H1 (cell line): ENCODE measurements at regions not wholly inside any gene's neighbourhood (a gene's known extent, or its start where the extent isn't known, plus 50 kb on each side); places are given as distances from the start of the nearest gene placed in this dataset.

Source experiments
- CTCF ChIA-PET: fragments of 300-600 bp; sonication (Branson Sonifier 250); formaldehyde crosslinking; loops from one replicate; lab custom pipeline; 2021; ENCODE audit not compliant: partially characterized antibody; lab: Charles Lee
- POLR2A ChIA-PET: fragments of 300-600 bp; sonication (Branson Sonifier 250); formaldehyde crosslinking; loops from one replicate; lab custom pipeline; 2021; ENCODE audit warnings: inconsistent platforms; ENCODE audit not compliant: partially characterized antibody; lab: Charles Lee
- DNase-seq, 2 experiments: peaks; one replicate each; pipeline versions ENCODE4 v3.0.0 to v3.0.0-alpha.2; 2010 to 2022; ENCODE audit warnings: low spot score in 2 of 2, low read depth in 1 of 2, mixed read lengths in 1 of 2
- FAIRE-seq: peaks from 2 replicates; lab custom pipeline; 2011; peaks lifted over from hg19 to GRCh38; lab: Jason Lieb, UNC
- H2AFZ ChIP-seq: 2 replicates; pipeline ENCODE4 v1.8.1; 2012; ENCODE audit warnings: low read length, inconsistent platforms
- H2AK5ac ChIP-seq: 2 replicates; pipeline ENCODE4 v1.6.1; 2013; ENCODE audit warnings: low read depth, low read length
- H2BK120ac ChIP-seq: replicated peaks from 2 replicates; pipeline ENCODE3; 2013; ENCODE audit warnings: low read depth, low read length, inconsistent platforms
- H2BK12ac ChIP-seq: 2 replicates; pipeline ENCODE4 v1.6.1; 2013; ENCODE audit warnings: low read depth, low read length
- H2BK15ac ChIP-seq: 2 replicates; pipeline ENCODE4 v1.6.1; 2013; ENCODE audit warnings: low read length
- H2BK20ac ChIP-seq: 2 replicates; pipeline ENCODE4 v1.6.1; 2013; ENCODE audit warnings: low read length
- H2BK5ac ChIP-seq: 2 replicates; pipeline ENCODE4 v1.6.1; 2013; ENCODE audit warnings: low read depth, low read length
- H3K14ac ChIP-seq: 2 replicates; pipeline ENCODE4 v1.6.1; 2013; ENCODE audit warnings: inconsistent platforms; ENCODE audit not compliant: insufficient read length
- H3K18ac ChIP-seq: 2 replicates; pipeline ENCODE4 v1.6.1; 2013; ENCODE audit warnings: low read length; ENCODE audit errors: extremely low read depth
- H3K23ac ChIP-seq: 2 replicates; pipeline ENCODE4 v1.6.1; 2013; ENCODE audit warnings: inconsistent platforms; ENCODE audit not compliant: insufficient read length
- H3K23me2 ChIP-seq: 2 replicates; pipeline ENCODE4 v1.6.1; 2013; ENCODE audit warnings: low read depth, low read length
- H3K27ac ChIP-seq: 2 replicates; pipeline ENCODE4 v1.6.1; 2011; ENCODE audit warnings: low read depth, low read length, inconsistent platforms
- H3K27me3 ChIP-seq, 4 experiments: replicated peaks in 1 of 4; 1 replicate in 1 of 4; 2 replicates in 3 of 4; pipeline versions ENCODE4 v1.6.1 to v1.8.1; 2011 to 2013; ENCODE audit warnings: low read length in 3 of 4, mild to moderate bottlenecking in 3 of 4, inconsistent platforms in 2 of 4, mixed read lengths in 2 of 4, moderate library complexity in 1 of 4; ENCODE audit not compliant: control insufficient read depth in 3 of 4, insufficient read depth in 3 of 4; ENCODE audit errors: extremely low read depth in 1 of 4
- H3K36me3 ChIP-seq, 4 experiments: 2 replicates each; pipeline versions ENCODE4 v1.6.1 to v1.8.1; 2011 to 2013; ENCODE audit warnings: mild to moderate bottlenecking in 4 of 4, low read length in 3 of 4, moderate library complexity in 2 of 4, control low read depth in 1 of 4, inconsistent platforms in 1 of 4; ENCODE audit not compliant: insufficient read depth in 4 of 4, control insufficient read depth in 2 of 4
- H3K4ac ChIP-seq: replicated peaks from 2 replicates; pipeline ENCODE3; 2013; ENCODE audit warnings: low read length, low read depth, mixed read lengths, inconsistent platforms; ENCODE audit not compliant: insufficient read length
- H3K4me1 ChIP-seq, 4 experiments: replicated peaks in 1 of 4; 1 replicate in 1 of 4; 2 replicates in 3 of 4; pipeline versions ENCODE4 v1.6.1 to v1.8.1; 2011 to 2013; ENCODE audit warnings: low read length in 3 of 4, inconsistent platforms in 2 of 4, mixed read lengths in 1 of 4; ENCODE audit not compliant: insufficient read depth in 4 of 4, control insufficient read depth in 3 of 4
- H3K4me2 ChIP-seq, 2 experiments: 2 replicates each; pipeline versions ENCODE4 v1.6.1 to v1.8.1; 2011 to 2013; ENCODE audit warnings: low read depth in 2 of 2, low read length in 2 of 2, control low read depth in 1 of 2, inconsistent platforms in 1 of 2, mild to moderate bottlenecking in 1 of 2; ENCODE audit not compliant: insufficient read depth in 1 of 2
- H3K4me3 ChIP-seq, 4 experiments: fragments of 200-600, 300-600 bp in 1 of 4; sonication (generic), shearing (Covaris generic), sonication (Bioruptor Twin) in 1 of 4; 2 replicates each; pipeline versions ENCODE4 v1.5.1 to v1.8.1; 2011 to 2016; ENCODE audit warnings: low read length in 4 of 4, low read depth in 3 of 4, control low read depth in 2 of 4, inconsistent platforms in 2 of 4, mild to moderate bottlenecking in 2 of 4, mixed read lengths in 1 of 4, moderate library complexity in 1 of 4; ENCODE audit not compliant: insufficient read depth in 2 of 4; ENCODE audit errors: extremely low read depth in 1 of 4
- H3K56ac ChIP-seq: replicated peaks from 2 replicates; pipeline ENCODE3; 2013; ENCODE audit warnings: low read depth, mild to moderate bottlenecking, mixed read lengths, low read length, inconsistent platforms; ENCODE audit not compliant: insufficient read length
- H3K79me1 ChIP-seq: 2 replicates; pipeline ENCODE4 v1.6.1; 2013; ENCODE audit warnings: low read depth, low read length, control low read depth
- H3K79me2 ChIP-seq, 2 experiments: 2 replicates each; pipeline versions ENCODE4 v1.6.1 to v1.8.1; 2012 to 2013; ENCODE audit warnings: low read length in 2 of 2, mild to moderate bottlenecking in 2 of 2, inconsistent platforms in 1 of 2; ENCODE audit not compliant: insufficient read depth in 2 of 2, control insufficient read depth in 1 of 2
- H3K9ac ChIP-seq, 4 experiments: replicated peaks in 1 of 4; 1 replicate in 1 of 4; 2 replicates in 3 of 4; pipeline versions ENCODE4 v1.6.1 to v1.8.1; 2011 to 2013; ENCODE audit warnings: low read depth in 3 of 4, low read length in 3 of 4, control low read depth in 2 of 4, mild to moderate bottlenecking in 2 of 4, moderate library complexity in 2 of 4, inconsistent platforms in 1 of 4; ENCODE audit errors: extremely low read depth in 1 of 4
- H3K9me3 ChIP-seq, 2 experiments: 2 replicates each; pipeline versions ENCODE4 v1.6.1 to v1.8.1; 2012 to 2013; ENCODE audit warnings: mild to moderate bottlenecking in 2 of 2, moderate library complexity in 2 of 2, control low read depth in 1 of 2, inconsistent platforms in 1 of 2, low read depth in 1 of 2, low read length in 1 of 2, mixed read lengths in 1 of 2; ENCODE audit not compliant: insufficient read depth in 2 of 2
- H4K20me1 ChIP-seq, 2 experiments: replicated peaks in 1 of 2; 2 replicates each; pipeline versions ENCODE3 to v1.8.1; 2011 to 2013; ENCODE audit warnings: inconsistent platforms in 2 of 2, low read length in 2 of 2, mild to moderate bottlenecking in 1 of 2; ENCODE audit not compliant: insufficient read depth in 2 of 2, control insufficient read depth in 1 of 2
- H4K5ac ChIP-seq: 2 replicates; pipeline ENCODE4 v1.6.1; 2013; ENCODE audit warnings: low read length, low read depth, mixed read lengths, inconsistent platforms; ENCODE audit not compliant: insufficient read length
- H4K8ac ChIP-seq: 2 replicates; pipeline ENCODE4 v1.8.0; 2013; ENCODE audit warnings: mild to moderate bottlenecking, moderate library complexity, low read length, inconsistent platforms; ENCODE audit not compliant: insufficient read depth; ENCODE audit errors: extremely low read depth
- H4K91ac ChIP-seq: replicated peaks from 2 replicates; pipeline ENCODE3; 2013; ENCODE audit warnings: low read length, mixed read lengths, inconsistent platforms; ENCODE audit not compliant: insufficient read length
- CBX5 ChIP-seq: fragments of 300-800, 300-1000 bp; sonication (generic); IDR thresholded peaks from 2 replicates; pipeline ENCODE4 v1.7.1; 2016; ENCODE audit warnings: antibody characterized with exemption, low read length, low read depth
- CEBPB ChIP-seq: IDR thresholded peaks from 2 replicates; pipeline ENCODE4 v1.6.1; 2012; ENCODE audit warnings: low read depth, low read length
- CHD1 ChIP-seq: IDR thresholded peaks from 2 replicates; pipeline ENCODE4 v1.6.1; 2012; ENCODE audit warnings: low read depth, low read length, improper control_type of control experiment
- HDAC6 ChIP-seq: IDR thresholded peaks from one replicate; pipeline ENCODE4 v1.7.1; 2012; ENCODE audit warnings: low read depth, mild to moderate bottlenecking, inconsistent platforms, low read length, moderate library complexity
- JUN ChIP-seq: IDR thresholded peaks from 2 replicates; pipeline ENCODE4 v1.6.1; 2011; ENCODE audit warnings: low read depth, mild to moderate bottlenecking, improper control_type of control experiment, low read length
- JUND ChIP-seq: IDR thresholded peaks from 2 replicates; pipeline ENCODE4 v1.6.1; 2011; ENCODE audit warnings: mild to moderate bottlenecking, improper control_type of control experiment, low read length
- SAP30 ChIP-seq: fragments of 300-600 bp; sonication (generic); IDR thresholded peaks from 2 replicates; pipeline ENCODE4 v1.7.1; 2012; ENCODE audit warnings: low read length, moderate library complexity, mild to moderate bottlenecking, inconsistent platforms; ENCODE audit not compliant: insufficient read depth, insufficient replicate concordance
- SUZ12 ChIP-seq: fragments of 200-600 bp; sonication (generic); IDR thresholded peaks from 2 replicates; pipeline ENCODE4 v1.6.1; 2012; ENCODE audit warnings: mild to moderate bottlenecking, inconsistent platforms, low read length, moderate library complexity, mixed read lengths
- WGBS, 2 experiments: shearing (Covaris generic) in 1 of 2; methylation state at CpG; one replicate each; pipeline versions ENCODE4 v1.1.6 to v1.1.7; 2013 to 2015; ENCODE audit warnings: low lambda C conversion rate in 2 of 2, mixed read lengths in 2 of 2, inconsistent platforms in 1 of 2, low coverage in 1 of 2, missing lambda C conversion rate in 1 of 2; ENCODE audit not compliant: insufficient replicate concordance in 2 of 2, insufficient coverage in 1 of 2, insufficient read length in 1 of 2; ENCODE audit errors: extremely low coverage in 1 of 2, missing lambda C conversion rate in 1 of 2; 5-methylcytosine and 5-hydroxymethylcytosine counted together
- TF ChIP-seq, protein P1 (sequence below): IDR thresholded peaks from 2 replicates; pipeline ENCODE4 v1.6.1; 2011; ENCODE audit warnings: low read length, improper control_type of control experiment
- TF ChIP-seq, protein P2 (sequence below): IDR thresholded peaks from 2 replicates; pipeline ENCODE4 v1.6.1; 2012; ENCODE audit warnings: low read length, inconsistent platforms

DNA sequence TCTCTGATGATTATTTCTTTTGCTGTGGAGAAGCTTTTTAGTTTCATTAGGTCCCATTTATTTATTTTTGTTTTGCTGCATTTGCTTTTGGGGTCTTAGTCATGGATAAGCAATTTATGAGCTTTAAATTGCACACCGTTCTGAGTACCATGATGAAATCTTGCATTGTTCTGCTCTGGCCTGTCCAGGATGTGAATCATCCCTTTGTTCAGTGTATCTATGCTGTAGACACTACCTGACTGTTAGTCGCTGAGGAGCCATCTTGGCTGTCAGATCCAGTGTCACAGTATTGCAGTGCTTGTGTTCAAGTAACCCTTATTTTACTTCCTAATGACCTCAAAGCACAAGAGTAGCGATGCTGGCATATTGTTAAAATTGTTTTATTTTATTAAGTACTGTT lies 218.0 kb upstream of the CNTNAP4 start:
- Histone ChIP-seq H3K4me2 (no peak overlapping the region), H3K23me2 (no peaks in the 10 kb centered on the region), H3K4me1 (no peaks in the 10 kb centered on the region), H2BK15ac (no peak overlapping the region), H3K36me3 (no peaks in the 10 kb centered on the region), H3K9ac (no peak overlapping the region), H4K20me1 (no peaks in the 10 kb centered on the region), H4K91ac (no peak overlapping the region), H4K5ac (no peak overlapping the region), H2BK5ac (no peak overlapping the region), H3K79me1 (no peaks in the 10 kb centered on the region), H3K56ac (no peak overlapping the region), H3K27ac (no peak overlapping the region), H3K23ac (no peak overlapping the region), H2BK120ac (no peak overlapping the region), H3K14ac (no peak overlapping the region), H3K4ac (no peak overlapping the region), H3K27me3 (peaks cover 0 to 1% (median 0%) of the 10 kb centered on the region in 4 experiments; a peak in 1 of 7 replicates), H3K18ac (no peak overlapping the region), H2AFZ (no peak overlapping the region), H3K9me3 (no peaks in the 10 kb centered on the region), H3K4me3 (no peak overlapping the region), H4K8ac (no peak overlapping the region), H2AK5ac (no peak overlapping the region), H2BK12ac (no peak overlapping the region), H2BK20ac (no peak overlapping the region), H3K79me2 (no peaks in the 10 kb centered on the region)
- WGBS, 2 experiments, result 90% methylated on average over 3 of the region's 3 CpGs; no CpG with 5 or more reads in 1 of the 2 experiments
- DNase-seq, result no peak
- FAIRE-seq, result no peak
- ChIA-PET CTCF (interaction anchor here (1.1 kb wide), 1 partner anchor 13 kb away, joined by 3 read pairs; no protein-coding TSS in a partner anchor), POLR2A (no interaction called here)
- TF ChIP-seq HDAC6, result no peak
- no peak for TF ChIP-seq CHD1
- no peak for TF ChIP-seq SUZ12
- TF ChIP-seq SAP30, result no peak
- TF ChIP-seq, protein P1, sequence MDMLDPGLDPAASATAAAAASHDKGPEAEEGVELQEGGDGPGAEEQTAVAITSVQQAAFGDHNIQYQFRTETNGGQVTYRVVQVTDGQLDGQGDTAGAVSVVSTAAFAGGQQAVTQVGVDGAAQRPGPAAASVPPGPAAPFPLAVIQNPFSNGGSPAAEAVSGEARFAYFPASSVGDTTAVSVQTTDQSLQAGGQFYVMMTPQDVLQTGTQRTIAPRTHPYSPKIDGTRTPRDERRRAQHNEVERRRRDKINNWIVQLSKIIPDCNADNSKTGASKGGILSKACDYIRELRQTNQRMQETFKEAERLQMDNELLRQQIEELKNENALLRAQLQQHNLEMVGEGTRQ, result no peak
- no peak for TF ChIP-seq CEBPB
- TF ChIP-seq JUND, result no peak
- no peak for TF ChIP-seq CBX5
- TF ChIP-seq JUN, result no peak
- TF ChIP-seq, protein P2, sequence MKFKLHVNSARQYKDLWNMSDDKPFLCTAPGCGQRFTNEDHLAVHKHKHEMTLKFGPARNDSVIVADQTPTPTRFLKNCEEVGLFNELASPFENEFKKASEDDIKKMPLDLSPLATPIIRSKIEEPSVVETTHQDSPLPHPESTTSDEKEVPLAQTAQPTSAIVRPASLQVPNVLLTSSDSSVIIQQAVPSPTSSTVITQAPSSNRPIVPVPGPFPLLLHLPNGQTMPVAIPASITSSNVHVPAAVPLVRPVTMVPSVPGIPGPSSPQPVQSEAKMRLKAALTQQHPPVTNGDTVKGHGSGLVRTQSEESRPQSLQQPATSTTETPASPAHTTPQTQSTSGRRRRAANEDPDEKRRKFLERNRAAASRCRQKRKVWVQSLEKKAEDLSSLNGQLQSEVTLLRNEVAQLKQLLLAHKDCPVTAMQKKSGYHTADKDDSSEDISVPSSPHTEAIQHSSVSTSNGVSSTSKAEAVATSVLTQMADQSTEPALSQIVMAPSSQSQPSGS, result no peak
